22Rv1 (cell line): ENCODE measurements at regions not wholly inside any gene's neighbourhood (a gene's known extent, or its start where the extent isn't known, plus 50 kb on each side); places are given as distances from the start of the nearest gene placed in this dataset.

Experiments
- ZFX ChIP-seq: fragments of 450-650 bp; IDR thresholded peaks from 2 replicates; pipeline ENCODE4 v1.6.1; 2017; ENCODE audit warnings: antibody characterized with exemption, borderline replicate concordance
- TF ChIP-seq, protein P1 (sequence below): fragments of 450-650 bp; IDR thresholded peaks from 2 replicates; pipeline ENCODE4 v1.5.1; 2017; ENCODE audit warnings: mild to moderate bottlenecking

DNA sequence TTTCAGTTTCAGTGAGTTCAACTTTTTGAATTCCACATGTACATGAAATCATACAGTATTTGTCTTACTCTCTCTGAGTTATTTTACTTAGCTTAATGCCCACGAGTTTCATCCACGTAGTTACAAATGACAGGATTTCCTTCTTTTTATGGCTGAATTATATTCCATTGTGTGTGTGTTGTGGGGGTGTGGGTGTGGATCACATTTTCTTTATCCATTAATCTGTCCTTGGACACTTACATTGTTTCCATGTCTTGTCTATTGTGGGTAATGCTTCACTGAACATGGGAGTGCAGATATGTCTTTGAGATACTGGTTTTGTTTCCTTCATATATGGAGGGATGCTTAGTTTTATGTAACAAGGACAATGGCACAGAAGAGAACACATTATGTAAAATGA is 63.5 kb upstream of the TMTC1 start:
- TF ChIP-seq, protein P1, sequence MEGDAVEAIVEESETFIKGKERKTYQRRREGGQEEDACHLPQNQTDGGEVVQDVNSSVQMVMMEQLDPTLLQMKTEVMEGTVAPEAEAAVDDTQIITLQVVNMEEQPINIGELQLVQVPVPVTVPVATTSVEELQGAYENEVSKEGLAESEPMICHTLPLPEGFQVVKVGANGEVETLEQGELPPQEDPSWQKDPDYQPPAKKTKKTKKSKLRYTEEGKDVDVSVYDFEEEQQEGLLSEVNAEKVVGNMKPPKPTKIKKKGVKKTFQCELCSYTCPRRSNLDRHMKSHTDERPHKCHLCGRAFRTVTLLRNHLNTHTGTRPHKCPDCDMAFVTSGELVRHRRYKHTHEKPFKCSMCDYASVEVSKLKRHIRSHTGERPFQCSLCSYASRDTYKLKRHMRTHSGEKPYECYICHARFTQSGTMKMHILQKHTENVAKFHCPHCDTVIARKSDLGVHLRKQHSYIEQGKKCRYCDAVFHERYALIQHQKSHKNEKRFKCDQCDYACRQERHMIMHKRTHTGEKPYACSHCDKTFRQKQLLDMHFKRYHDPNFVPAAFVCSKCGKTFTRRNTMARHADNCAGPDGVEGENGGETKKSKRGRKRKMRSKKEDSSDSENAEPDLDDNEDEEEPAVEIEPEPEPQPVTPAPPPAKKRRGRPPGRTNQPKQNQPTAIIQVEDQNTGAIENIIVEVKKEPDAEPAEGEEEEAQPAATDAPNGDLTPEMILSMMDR = no peak
- no peak for TF ChIP-seq ZFX
